HG03354 (cell line): ENCODE measurements at regions not wholly inside any gene's neighbourhood (a gene's known extent, or its start where the extent isn't known, plus 50 kb on each side); places are given as distances from the start of the nearest gene placed in this dataset.
A peak's percentile ranks its signal among the peaks of the same experiment; 100 is the strongest.

ENCODE experiments used
- ATAC-seq: cut with Tn5 transposase; IDR thresholded peaks from one replicate; pipeline ENCODE4 v1.9.1; 2021; ENCODE audit warnings: mild to moderate bottlenecking; ENCODE audit not compliant: unreplicated experiment, poor library complexity, severe bottlenecking

DNA sequence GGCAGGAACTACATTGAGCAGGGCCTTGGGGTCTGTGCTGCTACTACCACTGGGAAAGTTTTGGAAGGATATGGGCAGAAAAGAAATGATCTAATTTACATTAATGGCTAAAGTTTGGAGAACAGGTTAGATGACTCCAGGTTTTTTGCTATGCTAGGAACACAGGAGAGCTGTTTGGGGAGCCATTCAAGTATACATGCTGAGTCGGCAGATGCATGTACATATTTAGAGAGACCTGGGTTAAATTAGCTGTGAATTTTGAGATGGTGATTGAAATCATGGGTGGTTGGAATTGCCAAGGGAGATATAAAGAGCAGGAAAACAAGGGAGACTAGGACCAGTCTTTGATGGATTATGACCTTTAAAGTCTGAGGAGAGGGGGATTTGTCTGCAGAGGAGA, 113.1 kb upstream of the BACH2 start:
- ATAC-seq: no peak

DNA sequence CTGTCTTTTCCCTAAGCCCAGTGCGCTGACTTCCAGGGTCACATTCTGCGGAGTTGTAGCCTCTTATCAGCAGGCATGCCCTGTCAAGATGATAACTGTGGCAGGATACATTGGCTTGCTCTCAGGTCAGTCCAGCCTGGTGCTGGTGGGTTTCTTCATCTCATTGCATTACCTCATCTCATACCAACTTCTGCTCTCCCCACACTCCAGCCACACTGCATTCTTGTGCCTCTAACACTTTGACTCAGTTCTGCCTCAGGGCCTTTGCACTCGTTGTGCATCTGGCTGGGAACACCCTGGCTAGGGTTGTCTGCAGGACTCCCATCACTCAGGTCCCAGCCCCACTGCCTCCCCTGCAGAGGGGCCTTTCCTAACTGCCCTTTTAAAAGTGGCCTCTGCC, 110.3 kb upstream of the BACH2 start:
- ATAC-seq: no peak

- no peak for ATAC-seq
Measured at GRCh38 chr6:90406142-90406794, 109.6 kb upstream of the BACH2 start.

DNA sequence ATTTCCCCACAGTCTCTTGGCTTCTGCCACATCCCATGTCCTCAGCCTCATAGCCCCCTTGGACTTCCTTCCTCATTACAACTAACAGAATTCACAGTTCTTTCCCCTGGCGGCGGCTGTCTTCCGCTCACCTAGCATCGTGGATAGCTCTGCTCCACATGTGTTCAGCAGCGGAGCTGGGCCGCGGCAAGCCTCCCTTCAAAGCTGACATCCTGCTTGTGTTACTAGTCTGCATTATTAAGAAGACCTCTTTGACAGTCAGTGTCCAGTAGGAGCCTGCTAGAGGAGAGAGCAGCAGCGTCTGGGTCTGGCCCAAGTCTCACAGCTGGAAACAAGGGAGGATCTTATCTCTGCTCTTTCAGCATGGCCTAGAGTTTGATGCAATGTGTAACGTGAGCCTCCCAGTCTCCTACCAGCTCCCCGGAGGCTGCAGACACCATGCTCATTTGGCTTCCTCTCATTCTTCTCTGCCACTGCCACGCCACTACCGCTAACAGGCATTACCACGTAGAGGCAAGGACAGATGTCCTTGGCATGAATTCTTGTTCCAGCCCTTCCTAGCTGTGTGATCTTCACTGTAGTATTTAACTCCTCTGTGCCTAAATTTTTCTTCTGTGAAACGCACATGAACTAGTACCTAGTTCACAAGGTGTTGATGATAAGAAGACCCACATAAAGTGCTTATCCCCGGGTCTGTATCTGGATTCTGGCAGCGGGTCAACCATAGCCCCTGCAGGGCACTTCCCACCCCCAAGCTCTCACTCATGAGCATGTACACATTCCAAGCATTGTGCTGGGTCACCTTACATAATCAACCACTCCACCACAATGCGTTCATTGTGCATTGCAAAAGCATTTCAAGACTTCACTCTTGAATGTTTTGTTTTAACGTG, 107.1 kb upstream of the BACH2 start:
- no peak for ATAC-seq

GRCh38 chr6:90402831-90403192, 106.2 kb upstream of the BACH2 start:
- ATAC-seq: no peak

- no peak for ATAC-seq
Measured at GRCh38 chr6:90401933-90402830, 105.5 kb upstream of the BACH2 start.

- no peak for ATAC-seq
Measured at GRCh38 chr6:90399970-90400369, 103.3 kb upstream of the BACH2 start.

DNA sequence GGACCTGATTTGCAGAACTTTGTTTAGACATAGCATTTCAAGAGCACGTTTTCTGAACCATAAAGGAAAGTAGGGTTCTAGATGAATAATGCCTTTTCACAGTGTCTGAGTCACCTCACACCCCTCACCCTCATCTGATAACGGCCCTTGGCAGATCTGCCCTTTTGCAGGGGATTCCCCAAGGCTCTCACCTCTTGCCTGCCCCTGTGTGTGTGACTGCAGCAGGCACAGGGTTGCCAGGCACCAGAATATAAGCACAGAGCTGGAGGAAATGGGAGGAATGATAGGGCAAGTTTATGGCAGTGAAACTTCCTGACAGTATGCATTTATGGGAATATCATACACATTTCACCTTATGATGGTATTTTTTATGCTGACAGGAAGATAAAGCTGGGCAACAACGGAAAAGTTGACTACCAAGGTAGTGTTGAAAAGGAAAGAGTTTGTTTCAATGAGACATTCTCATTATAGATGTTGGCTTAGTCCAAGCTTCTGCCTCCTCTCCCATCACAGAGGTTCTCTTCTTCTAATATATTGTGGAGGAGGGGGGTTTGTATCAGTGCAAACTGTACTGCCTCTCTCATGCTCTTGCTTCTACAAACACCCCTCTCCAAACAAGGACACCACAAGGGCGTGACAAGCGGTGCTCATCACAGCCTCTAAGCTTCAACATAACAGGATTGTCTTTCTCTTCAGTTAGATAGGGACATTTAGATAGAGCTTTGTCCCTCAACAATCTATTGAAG, 101.5 kb upstream of the BACH2 start:
- ATAC-seq: peak; percentile 57

GRCh38 chr6:90397047-90397446, 100.4 kb upstream of the BACH2 start:
- no peak for ATAC-seq

DNA sequence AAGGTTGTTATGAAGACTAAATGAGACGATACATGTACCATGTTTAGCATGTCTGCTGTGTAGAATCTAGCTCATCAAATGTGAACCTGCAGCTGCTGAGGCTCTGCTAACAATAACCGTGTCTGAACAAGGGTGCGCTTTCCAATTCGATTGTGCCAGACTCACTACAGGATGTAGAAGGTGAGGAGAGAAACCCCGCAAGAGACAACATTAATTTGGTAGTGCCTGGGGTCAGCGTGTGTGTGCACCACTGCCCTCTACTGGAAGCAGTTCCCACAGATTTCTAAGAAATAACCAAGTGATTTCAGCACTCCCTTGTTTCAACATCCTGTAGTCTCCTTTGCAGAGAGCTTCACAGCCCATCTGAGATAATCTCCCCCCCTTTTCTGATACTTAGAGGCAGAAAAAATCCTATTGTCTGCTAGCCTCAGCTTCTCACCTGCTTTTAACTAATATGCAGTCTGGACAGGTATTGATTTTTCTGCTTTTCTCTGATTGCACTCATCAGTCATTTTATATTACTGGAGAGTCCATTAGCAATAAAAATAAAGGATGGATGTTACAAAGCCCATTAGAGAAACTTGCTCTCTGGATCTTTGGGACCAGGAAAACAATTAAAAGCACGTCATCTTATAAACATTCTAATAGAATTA, 96.7 kb upstream of the BACH2 start:
- peak; percentile 82 for ATAC-seq

DNA sequence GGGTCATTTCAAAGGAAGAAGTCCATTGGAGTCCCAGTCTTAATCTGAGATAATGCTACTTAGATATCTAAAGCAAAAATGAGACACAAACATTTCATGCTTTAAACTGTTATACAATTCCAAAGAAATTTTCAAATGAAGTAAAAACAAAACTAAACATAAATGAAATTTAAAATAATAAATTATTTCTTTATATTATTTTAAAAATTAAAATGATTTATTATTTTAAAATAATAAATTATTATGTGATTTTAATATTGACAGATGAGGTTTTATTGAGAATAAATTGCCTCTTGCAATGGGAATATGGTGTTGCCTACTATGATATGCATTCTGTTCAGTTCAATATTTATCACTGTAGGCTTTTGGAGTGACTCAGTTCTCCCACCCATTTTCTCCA, 93.7 kb upstream of the BACH2 start:
- no peak for ATAC-seq

DNA sequence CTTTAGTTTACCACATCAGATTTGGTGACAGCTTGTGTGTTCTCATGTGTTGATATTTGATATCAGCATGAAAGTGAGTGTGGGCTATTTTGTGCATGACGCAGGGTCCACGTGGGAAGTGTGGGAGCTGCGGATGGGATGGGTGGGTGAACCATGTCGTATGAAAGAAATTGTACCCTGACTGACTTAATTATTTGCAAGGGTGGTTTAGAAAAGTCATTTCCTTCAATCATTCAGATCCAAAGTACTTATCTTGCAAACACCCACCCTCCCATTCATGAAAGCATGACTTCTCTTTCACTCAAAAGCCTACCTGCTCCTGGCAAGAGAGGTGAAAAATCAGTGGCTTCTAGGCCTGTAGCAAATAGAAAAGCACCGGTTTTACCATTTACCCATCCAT, 91.8 kb upstream of the BACH2 start:
- ATAC-seq: no peak

- no peak for ATAC-seq
Measured at GRCh38 chr6:90387826-90388225, 91.2 kb upstream of the BACH2 start.

DNA sequence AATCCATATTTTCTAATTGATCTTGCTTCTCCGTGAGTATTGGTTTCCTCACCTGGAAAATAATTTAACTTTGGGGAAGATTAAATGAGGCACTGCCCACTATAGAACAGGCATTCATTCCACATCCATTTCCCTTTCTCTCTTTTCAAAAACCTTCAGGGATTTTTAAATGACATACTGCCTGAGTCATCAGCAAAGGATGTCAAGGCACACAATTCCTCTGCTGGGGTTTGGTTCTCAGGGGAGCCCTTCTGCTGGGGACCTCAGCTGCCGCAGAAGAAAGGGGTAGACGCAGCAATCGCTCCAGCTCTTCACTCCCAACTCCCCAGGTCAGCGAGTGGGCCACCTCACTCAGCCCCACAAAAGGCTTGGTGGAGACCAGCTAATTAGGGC, 90.7 kb upstream of the BACH2 start:
- no peak for ATAC-seq

DNA sequence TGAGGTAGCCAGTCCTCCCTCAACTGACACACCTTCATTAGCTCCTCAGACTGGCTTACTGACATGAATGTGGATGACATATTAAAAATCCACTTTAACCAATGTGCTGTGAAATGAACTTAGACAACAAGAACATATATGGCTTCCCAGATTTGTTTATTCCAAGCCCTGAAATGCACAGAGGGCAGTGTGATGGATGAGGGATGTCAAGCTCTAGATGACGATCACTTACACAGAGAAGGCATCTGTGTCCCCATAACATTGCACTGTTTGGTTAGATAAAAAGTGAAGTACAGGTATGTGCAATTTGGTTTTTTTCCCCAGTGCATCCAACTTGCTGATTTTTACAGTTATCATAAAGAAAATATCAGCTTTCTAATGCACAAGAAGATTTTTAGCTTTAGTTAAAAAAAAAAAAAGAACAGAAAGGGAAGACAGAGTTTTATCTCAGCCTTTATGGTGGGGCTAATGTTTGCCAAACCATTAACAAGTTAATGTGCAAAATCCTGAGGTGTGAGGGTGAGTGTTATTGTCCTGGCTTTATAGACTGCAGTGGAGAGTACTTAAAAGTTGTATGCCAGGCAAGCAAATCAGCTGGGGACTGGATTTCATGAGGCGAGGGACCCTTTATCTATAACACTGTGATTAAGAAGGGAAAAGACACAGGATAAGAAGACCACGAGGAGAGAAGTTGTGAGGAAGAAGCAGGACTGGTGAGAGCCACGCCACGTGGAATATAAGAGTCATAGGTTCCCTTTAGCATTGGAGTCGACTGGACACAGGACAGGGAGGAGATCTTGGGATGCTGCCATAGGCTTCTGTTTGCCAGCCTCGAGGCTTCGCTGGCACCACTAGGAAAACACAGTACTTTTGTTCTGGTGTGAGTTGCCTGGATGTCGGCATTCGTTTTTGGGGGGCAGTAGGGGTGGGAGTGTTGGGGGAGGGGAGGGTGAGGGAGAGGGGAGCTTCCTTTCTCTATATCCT, 90.0 kb upstream of the BACH2 start:
- no peak for ATAC-seq

DNA sequence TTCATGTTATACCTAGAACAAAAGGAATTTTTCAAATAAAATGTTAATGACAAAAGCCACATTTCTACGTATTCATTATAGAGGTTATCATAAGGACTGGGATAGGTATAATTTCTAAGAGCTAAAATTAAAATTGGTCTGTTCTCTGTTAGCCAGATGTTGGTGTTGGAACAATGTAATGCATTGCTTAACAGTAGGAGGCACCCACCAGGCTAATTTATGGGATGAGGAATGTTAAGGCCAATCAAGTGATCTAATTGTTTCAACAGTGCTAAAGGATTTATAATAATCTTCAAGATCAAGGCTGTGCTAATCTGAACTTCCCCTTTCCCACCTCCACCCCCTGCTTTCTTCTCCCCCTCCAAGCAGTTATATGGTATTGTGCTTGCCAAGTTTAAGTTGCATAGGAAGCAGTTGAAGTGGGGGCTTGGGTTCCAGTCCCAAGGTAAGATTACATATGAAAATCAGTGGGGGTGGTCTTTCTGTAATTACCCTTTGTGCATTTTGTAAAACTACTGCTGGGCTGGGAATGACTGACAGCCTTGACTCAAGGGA, 89.2 kb upstream of the BACH2 start:
- ATAC-seq: no peak

- ATAC-seq: no peak
Measured at GRCh38 chr6:90384720-90385119, 88.1 kb upstream of the BACH2 start.
